H1 (cell line): ENCODE measurements at regions not wholly inside any gene's neighbourhood (a gene's known extent, or its start where the extent isn't known, plus 50 kb on each side); places are given as distances from the start of the nearest gene placed in this dataset.

Experiments used
- EGR1 ChIP-seq: IDR thresholded peaks from 2 replicates; pipeline ENCODE4 v1.6.1; 2011; ENCODE audit warnings: low read depth, low read length, borderline replicate concordance
- SUZ12 ChIP-seq: fragments of 200-600 bp; sonication (generic); IDR thresholded peaks from 2 replicates; pipeline ENCODE4 v1.6.1; 2012; ENCODE audit warnings: mild to moderate bottlenecking, inconsistent platforms, low read length, moderate library complexity, mixed read lengths

GRCh38 chr14:96991226-96991625 is 194.0 kb downstream of the VRK1 start (continued):
- TF ChIP-seq EGR1 (no peak), SUZ12 (no peak)
